GM21737 (cell line): ENCODE measurements at regions not wholly inside any gene's neighbourhood (a gene's known extent, or its start where the extent isn't known, plus 50 kb on each side); places are given as distances from the start of the nearest gene placed in this dataset.

Experiments used
- ATAC-seq: cut with Tn5 transposase; IDR thresholded peaks from one replicate; pipeline ENCODE4 v1.9.1; 2021; ENCODE audit warnings: mild to moderate bottlenecking, moderate library complexity; ENCODE audit not compliant: unreplicated experiment

GRCh38 chr18:25875551-25876240 lies 214.7 kb downstream of the SS18 start:
- no peak for ATAC-seq

- ATAC-seq = no peak
Observed at GRCh38 chr18:25873833-25874232, 216.6 kb downstream of the SS18 start.

- no peak for ATAC-seq
Observed at GRCh38 chr18:25866331-25866730, 224.1 kb downstream of the SS18 start.

GRCh38 chr18:25862881-25863600 lies 227.4 kb downstream of the SS18 start:
- no peak for ATAC-seq

GRCh38 chr18:25853691-25854433 lies 236.6 kb downstream of the SS18 start:
- no peak for ATAC-seq

GRCh38 chr18:25843791-25844190 lies 246.6 kb downstream of the SS18 start:
- no peak for ATAC-seq

- no peak for ATAC-seq
Observed at GRCh38 chr18:25842665-25843064, 247.7 kb downstream of the SS18 start.

- ATAC-seq = no peak
Observed at GRCh38 chr18:25834061-25834460, 256.4 kb downstream of the SS18 start.

- ATAC-seq = peak; percentile 70
Observed at GRCh38 chr18:25832001-25832604, 258.3 kb downstream of the SS18 start.

GRCh38 chr18:25831301-25831701 lies 259.1 kb downstream of the SS18 start:
- ATAC-seq = no peak

GRCh38 chr18:25830787-25831186 lies 259.6 kb downstream of the SS18 start:
- no peak for ATAC-seq

- ATAC-seq = no peak
Observed at GRCh38 chr18:25827961-25828561, 262.4 kb downstream of the SS18 start.

- ATAC-seq = no peak
Observed at GRCh38 chr18:25827228-25827627, 263.2 kb downstream of the SS18 start.

- no peak for ATAC-seq
Observed at GRCh38 chr18:25826823-25827222, 263.6 kb downstream of the SS18 start.

- no peak for ATAC-seq
Observed at GRCh38 chr18:25825979-25826776, 264.2 kb downstream of the SS18 start.

GRCh38 chr18:25825056-25825455 lies 265.4 kb downstream of the SS18 start:
- no peak for ATAC-seq

GRCh38 chr18:25819746-25820363 lies 270.6 kb downstream of the SS18 start:
- no peak for ATAC-seq

GRCh38 chr18:25818505-25818904 lies 271.9 kb downstream of the SS18 start:
- ATAC-seq = no peak

- no peak for ATAC-seq
Observed at GRCh38 chr18:25817546-25818237, 272.7 kb downstream of the SS18 start.
